CD14-positive monocyte (primary cell): ENCODE measurements at regions not wholly inside any gene's neighbourhood (a gene's known extent, or its start where the extent isn't known, plus 50 kb on each side); places are given as distances from the start of the nearest gene placed in this dataset.
"Not testable (repeated sequence)": the region's sequence is repeated elsewhere in the genome, so short reads cannot be mapped to it uniquely, and the experiment has no call there.

Experiments
- DNase-seq, 3 donors: peaks; one replicate each; pipeline ENCODE4 v3.0.0-alpha.2; 2011 to 2022
- H2AFZ ChIP-seq: 2 replicates; pipeline ENCODE4 v1.6.0; 2012; ENCODE audit warnings: mild to moderate bottlenecking, low read depth, low read length, inconsistent platforms; ENCODE audit not compliant: insufficient read depth, poor library complexity, severe bottlenecking
- H3K27ac ChIP-seq, 2 donors: 1 replicate in 1 of 2; 2 replicates in 1 of 2; pipeline ENCODE4 v1.5.1; 2012 to 2013; ENCODE audit warnings: low read length in 2 of 2, control low read depth in 1 of 2, inconsistent platforms in 1 of 2, low read depth in 1 of 2, mild to moderate bottlenecking in 1 of 2
- H3K27me3 ChIP-seq, 2 donors: one replicate each; pipeline versions ENCODE4 v1.6.0 to v1.6.1; 2011 to 2013; ENCODE audit warnings: low read length in 2 of 2; ENCODE audit not compliant: control insufficient read depth in 2 of 2, insufficient read depth in 2 of 2
- H3K36me3 ChIP-seq, 2 donors: replicated peaks in 1 of 2; 1 replicate in 1 of 2; 2 replicates in 1 of 2; pipeline versions ENCODE4 v1.5.1 to v1.6.1; 2012 to 2013; ENCODE audit warnings: low read length in 2 of 2, control low read depth in 1 of 2, inconsistent platforms in 1 of 2, mild to moderate bottlenecking in 1 of 2; ENCODE audit not compliant: insufficient read depth in 2 of 2, control insufficient read depth in 1 of 2
- H3K4me1 ChIP-seq, 2 donors: 1 replicate in 1 of 2; 2 replicates in 1 of 2; pipeline versions ENCODE4 v1.5.1 to v1.6.1; 2012 to 2013; ENCODE audit warnings: low read length in 2 of 2, control low read depth in 1 of 2, inconsistent platforms in 1 of 2, mild to moderate bottlenecking in 1 of 2, moderate library complexity in 1 of 2; ENCODE audit not compliant: insufficient read depth in 2 of 2, control insufficient read depth in 1 of 2
- H3K4me2 ChIP-seq: replicated peaks from 2 replicates; pipeline ENCODE3; 2012; ENCODE audit warnings: low read length, moderate library complexity, mild to moderate bottlenecking; ENCODE audit not compliant: poor library complexity, severe bottlenecking; ENCODE audit errors: extremely low read depth
- H3K4me3 ChIP-seq, 3 experiments: fragments of 200-600 bp in 1 of 3; sonication (generic) in 1 of 3; replicated peaks in 1 of 3; 1 replicate in 2 of 3; 2 replicates in 1 of 3; pipeline ENCODE4 v1.5.1; 2011 to 2013; ENCODE audit warnings: low read length in 3 of 3, mild to moderate bottlenecking in 3 of 3, control low read depth in 2 of 3, low read depth in 2 of 3, inconsistent platforms in 1 of 3, moderate library complexity in 1 of 3
- H3K79me2 ChIP-seq: 2 replicates; pipeline ENCODE4 v1.6.0; 2012; ENCODE audit warnings: mild to moderate bottlenecking, control low read depth, inconsistent platforms, low read length, moderate library complexity; ENCODE audit not compliant: insufficient read depth
- H3K9ac ChIP-seq: 2 replicates; pipeline ENCODE4 v1.6.0; 2017; ENCODE audit warnings: low read length, mild to moderate bottlenecking; ENCODE audit not compliant: insufficient read depth, poor library complexity, severe bottlenecking
- H3K9me3 ChIP-seq, 2 donors: replicated peaks in 1 of 2; 1 replicate in 1 of 2; 2 replicates in 1 of 2; pipeline versions ENCODE4 v1.5.1 to v1.6.1; 2012 to 2013; ENCODE audit warnings: low read length in 2 of 2, control low read depth in 1 of 2; ENCODE audit not compliant: control insufficient read depth in 1 of 2, insufficient read depth in 1 of 2
- H4K20me1 ChIP-seq: 2 replicates; pipeline ENCODE4 v1.6.0; 2012; ENCODE audit warnings: mild to moderate bottlenecking, low read length, control low read depth, moderate library complexity; ENCODE audit not compliant: insufficient read depth
- H3K27ac Mint-ChIP-seq, 7 donors: one replicate each; pipeline ENCODE4 v1.8.0; 2020; ENCODE audit warnings: mild to moderate bottlenecking in 7 of 7, mixed read lengths in 7 of 7, moderate library complexity in 6 of 7, inconsistent platforms in 2 of 7
- H3K27me3 Mint-ChIP-seq, 3 donors: one replicate each; pipeline ENCODE4 v1.8.0; 2021 to 2022; ENCODE audit warnings: low read depth in 3 of 3, mild to moderate bottlenecking in 3 of 3, mixed read lengths in 3 of 3, moderate library complexity in 3 of 3, inconsistent platforms in 1 of 3
- H3K36me3 Mint-ChIP-seq, 2 donors: one replicate each; pipeline ENCODE4 v1.8.0; 2020; ENCODE audit warnings: mixed read lengths in 2 of 2, inconsistent platforms in 1 of 2, mild to moderate bottlenecking in 1 of 2
- H3K4me1 Mint-ChIP-seq: one replicate; pipeline ENCODE4 v1.8.0; 2020; ENCODE audit warnings: mild to moderate bottlenecking, mixed read lengths
- H3K4me3 Mint-ChIP-seq, 2 donors: one replicate each; pipeline ENCODE4 v1.8.0; 2020; ENCODE audit warnings: mild to moderate bottlenecking in 2 of 2, mixed read lengths in 2 of 2, moderate library complexity in 1 of 2
- H3K9me3 Mint-ChIP-seq, 7 donors: one replicate each; pipeline ENCODE4 v1.8.0; 2020 to 2022; ENCODE audit warnings: mixed read lengths in 7 of 7, mild to moderate bottlenecking in 6 of 7, moderate library complexity in 6 of 7, inconsistent platforms in 2 of 7
- CTCF ChIP-seq: fragments of 200-600 bp; IDR thresholded peaks from one replicate; pipeline ENCODE4 v1.8.0; 2022; ENCODE audit warnings: antibody characterized with exemption, mild to moderate bottlenecking
- WGBS: methylation state at CpG from one replicate; pipeline ENCODE4 v1.1.5; 2013; ENCODE audit warnings: missing lambda C conversion rate; ENCODE audit not compliant: insufficient coverage; 5-methylcytosine and 5-hydroxymethylcytosine counted together
- intact Hi-C, 2 donors: fragments of 100-400 bp; cut with micrococcal nuclease; formaldehyde crosslinking; loops; one replicate each; pipeline versions ENCODE4 v1.15.0 to v1.15.1; 2023

- H3K4me3 ChIP-seq, H3K9ac ChIP-seq: not testable (repeated sequence)
These were observed 196.3 kb upstream of the ARL4C start for GRCh38 chr2:234693191-234693590.

GRCh38 chr2:234691968-234692955, 195.4 kb upstream of the ARL4C start:
- Histone ChIP-seq H4K20me1 (no peaks in the 10 kb centered on the region), H3K79me2 (no peaks in the 10 kb centered on the region), H3K4me2 (no peak overlapping the region), H3K27ac (no peak overlapping the region), H2AFZ (no peak overlapping the region), H3K4me1 (no peaks in the 10 kb centered on the region), H3K36me3 (no peaks in the 10 kb centered on the region), H3K9ac (no peak overlapping the region), H3K4me3 (no peak overlapping the region), H3K27me3 (no peaks in the 10 kb centered on the region), H3K9me3 (peaks cover 11% of the 10 kb centered on the region in 2 donors)
- Mint-ChIP-seq H3K36me3 (no peaks in the 10 kb centered on the region), H3K27ac (no peak overlapping the region), H3K4me1 (no peaks in the 10 kb centered on the region), H3K27me3 (peaks cover 0 to 9% (median 5%) of the 10 kb centered on the region in 3 donors), H3K4me3 (no peak overlapping the region), H3K9me3 (peaks cover 7 to 23% (median 17%) of the 10 kb centered on the region in 7 donors)
- TF ChIP-seq CTCF = no peak
- intact Hi-C loops = no loop called here
- 71% methylated on average over 3 of the region's 6 CpGs for WGBS
- no peak for DNase-seq

More at GRCh38 chr2:234693191-234693590, 196.3 kb upstream of the ARL4C start:
- intact Hi-C loops, H3K79me2 ChIP-seq, H3K4me3 Mint-ChIP-seq, H3K36me3 Mint-ChIP-seq, H3K27ac ChIP-seq, H3K4me1 ChIP-seq, H3K4me2 ChIP-seq, H3K27me3 ChIP-seq, H3K4me1 Mint-ChIP-seq, H3K27ac Mint-ChIP-seq, H4K20me1 ChIP-seq, H3K27me3 Mint-ChIP-seq, H3K36me3 ChIP-seq, DNase-seq, H2AFZ ChIP-seq: not testable (repeated sequence)
- peaks cover 13 to 32% (median 24%) of the 10 kb centered on the region in 7 donors for H3K9me3 Mint-ChIP-seq
- 7% methylated on average over 2 of the region's 6 CpGs for whole genome bisulfite sequencing
- peaks cover 13 to 15% of the 10 kb centered on the region in 2 donors for H3K9me3 ChIP-seq
